Fibroblast of pulmonary artery (primary cell): ENCODE measurements at regions not wholly inside any gene's neighbourhood (a gene's known extent, or its start where the extent isn't known, plus 50 kb on each side); places are given as distances from the start of the nearest gene placed in this dataset.

ENCODE experiments used
- DNase-seq: peaks from one replicate; pipeline ENCODE4 v3.0.0-alpha.2; 2010; ENCODE audit warnings: low read depth
- H3K4me3 ChIP-seq: replicated peaks from 2 replicates; pipeline ENCODE4 v1.5.1; 2011; ENCODE audit warnings: low read depth, mild to moderate bottlenecking, control low read depth, low read length, moderate library complexity
- TF ChIP-seq, protein P1 (sequence below): IDR thresholded peaks from 2 replicates; pipeline ENCODE4 v1.5.1; 2011; ENCODE audit warnings: mild to moderate bottlenecking, control low read depth, low read length, inconsistent platforms; ENCODE audit errors: missing control alignments

DNA sequence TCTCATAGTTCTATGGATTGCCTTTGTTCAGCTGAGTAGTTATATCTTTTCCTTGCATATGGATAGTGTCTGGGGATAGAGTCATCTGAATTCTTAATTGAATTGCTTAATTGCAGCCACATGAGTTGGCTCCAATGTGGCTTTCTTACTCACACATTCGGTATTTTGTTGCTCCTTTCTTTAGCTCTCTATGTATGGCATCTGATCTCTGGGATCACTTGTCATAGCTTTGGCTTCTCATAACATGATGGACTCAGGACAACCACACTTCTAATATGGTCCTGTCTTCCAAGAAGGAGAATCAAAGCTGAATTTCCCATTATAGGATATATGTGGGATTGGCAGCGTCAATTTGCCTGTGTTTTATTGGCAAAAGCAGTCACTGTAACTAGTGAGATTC is 716.2 kb downstream of the NCAM2 start:
- TF ChIP-seq, protein P1, sequence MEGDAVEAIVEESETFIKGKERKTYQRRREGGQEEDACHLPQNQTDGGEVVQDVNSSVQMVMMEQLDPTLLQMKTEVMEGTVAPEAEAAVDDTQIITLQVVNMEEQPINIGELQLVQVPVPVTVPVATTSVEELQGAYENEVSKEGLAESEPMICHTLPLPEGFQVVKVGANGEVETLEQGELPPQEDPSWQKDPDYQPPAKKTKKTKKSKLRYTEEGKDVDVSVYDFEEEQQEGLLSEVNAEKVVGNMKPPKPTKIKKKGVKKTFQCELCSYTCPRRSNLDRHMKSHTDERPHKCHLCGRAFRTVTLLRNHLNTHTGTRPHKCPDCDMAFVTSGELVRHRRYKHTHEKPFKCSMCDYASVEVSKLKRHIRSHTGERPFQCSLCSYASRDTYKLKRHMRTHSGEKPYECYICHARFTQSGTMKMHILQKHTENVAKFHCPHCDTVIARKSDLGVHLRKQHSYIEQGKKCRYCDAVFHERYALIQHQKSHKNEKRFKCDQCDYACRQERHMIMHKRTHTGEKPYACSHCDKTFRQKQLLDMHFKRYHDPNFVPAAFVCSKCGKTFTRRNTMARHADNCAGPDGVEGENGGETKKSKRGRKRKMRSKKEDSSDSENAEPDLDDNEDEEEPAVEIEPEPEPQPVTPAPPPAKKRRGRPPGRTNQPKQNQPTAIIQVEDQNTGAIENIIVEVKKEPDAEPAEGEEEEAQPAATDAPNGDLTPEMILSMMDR = no peak
- DNase-seq = peak; percentile 68
- no peak overlapping the region for H3K4me3 ChIP-seq

GRCh38 chr21:21715266-21715969 is 717.2 kb downstream of the NCAM2 start:
- H3K4me3 ChIP-seq = no peak overlapping the region
- TF ChIP-seq, protein P1 = no peak
- peak; percentile 91 for DNase-seq

GRCh38 chr21:21722731-21723130 is 724.5 kb downstream of the NCAM2 start:
- DNase-seq = no peak
- TF ChIP-seq, protein P1 = no peak
- H3K4me3 ChIP-seq = no peak overlapping the region

- peak; percentile 72 for DNase-seq
- H3K4me3 ChIP-seq = no peak overlapping the region
- TF ChIP-seq, protein P1 = no peak
These were observed 732.3 kb downstream of the NCAM2 start for GRCh38 chr21:21730512-21730911.

GRCh38 chr21:21731626-21732025 is 733.4 kb downstream of the NCAM2 start:
- no peak for DNase-seq
- TF ChIP-seq, protein P1 = no peak
- H3K4me3 ChIP-seq = no peak overlapping the region

DNA sequence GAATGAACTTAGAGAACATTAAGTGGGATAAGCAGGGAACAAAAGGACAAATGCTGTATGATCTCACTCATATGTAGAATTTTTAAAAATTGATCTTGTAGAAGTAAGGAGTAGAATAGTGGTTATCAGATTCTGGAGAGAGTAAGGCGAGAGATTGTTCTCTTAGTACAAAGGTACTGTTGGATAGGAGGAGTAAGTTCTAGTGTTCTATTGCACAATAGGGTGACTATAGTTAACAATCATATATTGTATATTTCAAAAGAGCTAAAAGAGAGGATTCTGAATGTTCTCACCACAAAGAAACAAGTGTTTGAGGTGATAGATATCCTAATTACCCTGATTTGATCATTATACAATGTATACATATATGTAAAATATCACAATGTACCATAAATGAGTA is 735.9 kb downstream of the NCAM2 start:
- H3K4me3 ChIP-seq = no peak overlapping the region
- TF ChIP-seq, protein P1 = no peak
- no peak for DNase-seq

- TF ChIP-seq, protein P1 = no peak
- DNase-seq = no peak
- no peak overlapping the region for H3K4me3 ChIP-seq
These were observed 739.0 kb downstream of the NCAM2 start for GRCh38 chr21:21737186-21737585.
